ENCODE measurements at regions not wholly inside any gene's neighbourhood (a gene's known extent, or its start where the extent isn't known, plus 50 kb on each side); places are given as distances from the start of the nearest gene placed in this dataset.

DNA sequence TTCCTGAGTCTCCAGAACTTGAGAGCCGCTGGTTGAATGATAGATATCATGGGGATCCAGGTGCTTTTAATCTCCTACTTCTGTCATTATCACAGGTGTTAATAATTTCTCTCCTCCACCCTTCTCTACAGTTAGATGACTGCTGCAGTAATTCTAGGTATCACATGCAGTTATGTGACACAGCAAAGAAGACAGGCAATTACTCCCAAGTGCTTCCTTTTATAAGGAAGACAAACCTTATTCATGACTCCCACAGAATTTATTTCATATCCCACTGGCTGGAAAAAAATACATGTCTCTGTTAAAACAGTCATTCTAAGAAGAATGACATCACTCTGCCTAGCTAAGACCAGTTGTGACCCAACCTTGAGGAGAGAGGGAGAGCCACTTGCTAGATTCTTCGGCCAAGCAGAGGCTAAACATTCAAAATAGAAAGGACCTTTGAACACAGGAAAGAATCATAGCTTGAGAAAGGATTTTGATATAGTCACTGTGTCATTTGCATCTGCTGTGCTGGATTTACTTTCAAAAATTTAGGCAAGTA lies 500.6 kb downstream of the SI start:
- H3K4me2 ChIP-seq (ENCODE audit: insufficient read depth, low read length), result no peak overlapping the region
- no peaks in the 10 kb centered on the region for H3K9me1 ChIP-seq (replicated peaks; ENCODE audit: control insufficient read depth, extremely low read depth, insufficient read depth, low read length)
- H3K27me3 ChIP-seq (ENCODE audit: control insufficient read depth in 2 of 2, insufficient read depth in 2 of 2, low read length in 2 of 2), result no peaks in the 10 kb centered on the region
- DNase-seq (ENCODE audit: low read depth, low spot score) (no peak), FAIRE-seq (no peak)
- H3K27ac ChIP-seq (ENCODE audit: insufficient read depth, low read depth, low read length), result no peak overlapping the region
- no peak overlapping the region for H2AFZ ChIP-seq (ENCODE audit: low read depth, low read length)
- ChIA-PET POLR2A (no interaction called here), CTCF (no interaction called here)
- H3K36me3 ChIP-seq (ENCODE audit: control insufficient read depth in 2 of 2, extremely low read depth in 1 of 2, insufficient read depth in 2 of 2, low read length in 2 of 2), result no peaks in the 10 kb centered on the region
- no peaks in the 10 kb centered on the region for H3K9me3 ChIP-seq (replicated peaks; ENCODE audit: control insufficient read depth, insufficient read depth, low read length)
- H3K4me3 ChIP-seq (replicated peaks in 1 of 3; ENCODE audit: insufficient read depth in 1 of 3, low read depth in 1 of 3, low read length in 3 of 3), result no peak overlapping the region
- BruUV-seq (replicated peaks), result no TSS peak
- no peaks in the 10 kb centered on the region for H4K20me1 ChIP-seq (replicated peaks; ENCODE audit: control insufficient read depth, extremely low read depth, insufficient read depth, low read length)
- intact Hi-C loops (cut with micrococcal nuclease) (no loop called here), dilution Hi-C loops (cut with MboI; ENCODE audit: extremely low pct_ligation_motif_present, low sequenced_read_pairs) (no loop called here)
- no peaks in the 10 kb centered on the region for H3K79me2 ChIP-seq (ENCODE audit: control insufficient read depth, insufficient read depth, low read length)
- TF ChIP-seq MYC (IDR thresholded peaks at IDR 0.05; ENCODE audit: low read depth, low read length), result no peak
- TF ChIP-seq GATA2 (IDR thresholded peaks at IDR 0.05; ENCODE audit: insufficient read depth, insufficient read length, low read depth, low read length), result no peak
- TF ChIP-seq FOS (IDR thresholded peaks at IDR 0.05; ENCODE audit: borderline replicate concordance, insufficient read depth, low read length), result no peak
- TF ChIP-seq, protein P1, sequence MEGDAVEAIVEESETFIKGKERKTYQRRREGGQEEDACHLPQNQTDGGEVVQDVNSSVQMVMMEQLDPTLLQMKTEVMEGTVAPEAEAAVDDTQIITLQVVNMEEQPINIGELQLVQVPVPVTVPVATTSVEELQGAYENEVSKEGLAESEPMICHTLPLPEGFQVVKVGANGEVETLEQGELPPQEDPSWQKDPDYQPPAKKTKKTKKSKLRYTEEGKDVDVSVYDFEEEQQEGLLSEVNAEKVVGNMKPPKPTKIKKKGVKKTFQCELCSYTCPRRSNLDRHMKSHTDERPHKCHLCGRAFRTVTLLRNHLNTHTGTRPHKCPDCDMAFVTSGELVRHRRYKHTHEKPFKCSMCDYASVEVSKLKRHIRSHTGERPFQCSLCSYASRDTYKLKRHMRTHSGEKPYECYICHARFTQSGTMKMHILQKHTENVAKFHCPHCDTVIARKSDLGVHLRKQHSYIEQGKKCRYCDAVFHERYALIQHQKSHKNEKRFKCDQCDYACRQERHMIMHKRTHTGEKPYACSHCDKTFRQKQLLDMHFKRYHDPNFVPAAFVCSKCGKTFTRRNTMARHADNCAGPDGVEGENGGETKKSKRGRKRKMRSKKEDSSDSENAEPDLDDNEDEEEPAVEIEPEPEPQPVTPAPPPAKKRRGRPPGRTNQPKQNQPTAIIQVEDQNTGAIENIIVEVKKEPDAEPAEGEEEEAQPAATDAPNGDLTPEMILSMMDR (IDR thresholded peaks at IDR 0.05; ENCODE audit: extremely low read depth in 1 of 2, insufficient read depth in 1 of 2, low read depth in 1 of 2, low read length in 2 of 2), result no peak
- no peak for TF ChIP-seq POLR2AphosphoS5 (IDR thresholded peaks at IDR 0.05; ENCODE audit: insufficient read depth, low read depth, low read length)
- TF ChIP-seq EZH2 (IDR thresholded peaks at IDR 0.05; ENCODE audit: borderline replicate concordance, low read depth, low read length, severe bottlenecking), result no peak
- no peak for TF ChIP-seq POLR2A (IDR thresholded peaks at IDR 0.05; ENCODE audit: low read depth, low read length)
- TF ChIP-seq, protein P2, sequence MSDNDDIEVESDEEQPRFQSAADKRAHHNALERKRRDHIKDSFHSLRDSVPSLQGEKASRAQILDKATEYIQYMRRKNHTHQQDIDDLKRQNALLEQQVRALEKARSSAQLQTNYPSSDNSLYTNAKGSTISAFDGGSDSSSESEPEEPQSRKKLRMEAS (IDR thresholded peaks at IDR 0.05; ENCODE audit: insufficient read depth, insufficient read length), result no peak
- TF ChIP-seq JUN (IDR thresholded peaks at IDR 0.05; ENCODE audit: borderline replicate concordance, insufficient read depth, insufficient read length, low read depth), result no peak
- H3K9ac ChIP-seq (replicated peaks; ENCODE audit: extremely low read depth, insufficient read depth, low read length), result no peak overlapping the region
- H3K4me1 ChIP-seq (ENCODE audit: control insufficient read depth, extremely low read depth, insufficient read depth, low read length), result no peaks in the 10 kb centered on the region

All from endothelial cell of umbilical vein (primary cell).